H1 (cell line): ENCODE measurements at regions not wholly inside any gene's neighbourhood (a gene's known extent, or its start where the extent isn't known, plus 50 kb on each side); places are given as distances from the start of the nearest gene placed in this dataset.

Source experiments
- CREB1 ChIP-seq: IDR thresholded peaks from 2 replicates; pipeline ENCODE4 v1.6.1; 2012; ENCODE audit warnings: inconsistent platforms
- CTCF ChIP-seq, 3 experiments: IDR thresholded peaks; 1 replicate in 2 of 3; 2 replicates in 1 of 3; pipeline versions ENCODE4 v1.5.1 to v1.6.1; 2011; ENCODE audit warnings: low read length in 3 of 3, mild to moderate bottlenecking in 3 of 3, inconsistent platforms in 2 of 3, low read depth in 1 of 3, moderate library complexity in 1 of 3; ENCODE audit not compliant: insufficient read depth in 1 of 3; ENCODE audit errors: control extremely low read depth in 1 of 3
- EGR1 ChIP-seq: IDR thresholded peaks from 2 replicates; pipeline ENCODE4 v1.6.1; 2011; ENCODE audit warnings: low read depth, low read length, borderline replicate concordance
- FOSL1 ChIP-seq: IDR thresholded peaks from 2 replicates; pipeline ENCODE4 v1.6.1; 2011; ENCODE audit warnings: mild to moderate bottlenecking, low read depth, low read length, moderate library complexity; ENCODE audit not compliant: insufficient read depth
- JUND ChIP-seq: IDR thresholded peaks from 2 replicates; pipeline ENCODE4 v1.6.1; 2011; ENCODE audit warnings: mild to moderate bottlenecking, improper control_type of control experiment, low read length
- POLR2AphosphoS5 ChIP-seq: IDR thresholded peaks from 2 replicates; pipeline ENCODE4 v1.6.1; 2011; ENCODE audit warnings: low read depth, low read length
- RBBP5 ChIP-seq: IDR thresholded peaks from 2 replicates; pipeline ENCODE4 v1.7.1; 2012; ENCODE audit warnings: low read depth, mild to moderate bottlenecking, inconsistent platforms, low read length, moderate library complexity, borderline replicate concordance
- TEAD4 ChIP-seq: IDR thresholded peaks from 2 replicates; pipeline ENCODE4 v1.6.1; 2012; ENCODE audit warnings: low read depth, low read length, inconsistent platforms, mixed read lengths
- TF ChIP-seq, protein P1 (sequence below): IDR thresholded peaks from 2 replicates; pipeline ENCODE4 v1.6.1; 2011; ENCODE audit warnings: low read depth, mild to moderate bottlenecking, low read length; ENCODE audit not compliant: insufficient read depth

GRCh38 chr6:26214803-26215584, 127.8 kb downstream of the HFE start:
- TF ChIP-seq JUND (no peak), TEAD4 (no peak), CREB1 (no peak), RBBP5 (0 out of 2 replicates have a peak, but pooled peaks have one; percentile 21), CTCF (IDR thresholded peaks at IDR 0.05; ENCODE audit: control extremely low read depth in 1 of 3, insufficient read depth in 1 of 3, low read depth in 1 of 3, low read length in 3 of 3) (no peak), EGR1 (no peak), FOSL1 (no peak), POLR2AphosphoS5 (peak; percentile 60; the same call in 1 of the 2 replicates)
- TF ChIP-seq, protein P1, sequence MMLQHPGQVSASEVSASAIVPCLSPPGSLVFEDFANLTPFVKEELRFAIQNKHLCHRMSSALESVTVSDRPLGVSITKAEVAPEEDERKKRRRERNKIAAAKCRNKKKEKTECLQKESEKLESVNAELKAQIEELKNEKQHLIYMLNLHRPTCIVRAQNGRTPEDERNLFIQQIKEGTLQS, result no peak
